ENCODE measurements at regions not wholly inside any gene's neighbourhood (a gene's known extent, or its start where the extent isn't known, plus 50 kb on each side); places are given as distances from the start of the nearest gene placed in this dataset.

GRCh38 chr4:135204311-135204710, 1002.7 kb upstream of the PABPC4L start:
- TF ChIP-seq, protein P1, sequence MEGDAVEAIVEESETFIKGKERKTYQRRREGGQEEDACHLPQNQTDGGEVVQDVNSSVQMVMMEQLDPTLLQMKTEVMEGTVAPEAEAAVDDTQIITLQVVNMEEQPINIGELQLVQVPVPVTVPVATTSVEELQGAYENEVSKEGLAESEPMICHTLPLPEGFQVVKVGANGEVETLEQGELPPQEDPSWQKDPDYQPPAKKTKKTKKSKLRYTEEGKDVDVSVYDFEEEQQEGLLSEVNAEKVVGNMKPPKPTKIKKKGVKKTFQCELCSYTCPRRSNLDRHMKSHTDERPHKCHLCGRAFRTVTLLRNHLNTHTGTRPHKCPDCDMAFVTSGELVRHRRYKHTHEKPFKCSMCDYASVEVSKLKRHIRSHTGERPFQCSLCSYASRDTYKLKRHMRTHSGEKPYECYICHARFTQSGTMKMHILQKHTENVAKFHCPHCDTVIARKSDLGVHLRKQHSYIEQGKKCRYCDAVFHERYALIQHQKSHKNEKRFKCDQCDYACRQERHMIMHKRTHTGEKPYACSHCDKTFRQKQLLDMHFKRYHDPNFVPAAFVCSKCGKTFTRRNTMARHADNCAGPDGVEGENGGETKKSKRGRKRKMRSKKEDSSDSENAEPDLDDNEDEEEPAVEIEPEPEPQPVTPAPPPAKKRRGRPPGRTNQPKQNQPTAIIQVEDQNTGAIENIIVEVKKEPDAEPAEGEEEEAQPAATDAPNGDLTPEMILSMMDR (IDR thresholded peaks at IDR 0.05; ENCODE audit: low read depth, low read length) = no peak
- no peak for DNase-seq (ENCODE audit: extremely low read depth, low read depth)

- no peak for DNase-seq (ENCODE audit: extremely low read depth, low read depth)
- TF ChIP-seq, protein P1 (IDR thresholded peaks at IDR 0.05; ENCODE audit: low read depth, low read length) = no peak
Measured at GRCh38 chr4:135201081-135201480, 999.5 kb upstream of the PABPC4L start.

- TF ChIP-seq, protein P1 (IDR thresholded peaks at IDR 0.05; ENCODE audit: low read depth, low read length) = no peak
- DNase-seq (ENCODE audit: extremely low read depth, low read depth) = no peak
Measured at GRCh38 chr4:135197641-135198040, 996.1 kb upstream of the PABPC4L start.

- DNase-seq (ENCODE audit: extremely low read depth, low read depth) = no peak
- TF ChIP-seq, protein P1 (IDR thresholded peaks at IDR 0.05; ENCODE audit: low read depth, low read length) = no peak
Measured at GRCh38 chr4:135194477-135194876, 992.9 kb upstream of the PABPC4L start.

DNA sequence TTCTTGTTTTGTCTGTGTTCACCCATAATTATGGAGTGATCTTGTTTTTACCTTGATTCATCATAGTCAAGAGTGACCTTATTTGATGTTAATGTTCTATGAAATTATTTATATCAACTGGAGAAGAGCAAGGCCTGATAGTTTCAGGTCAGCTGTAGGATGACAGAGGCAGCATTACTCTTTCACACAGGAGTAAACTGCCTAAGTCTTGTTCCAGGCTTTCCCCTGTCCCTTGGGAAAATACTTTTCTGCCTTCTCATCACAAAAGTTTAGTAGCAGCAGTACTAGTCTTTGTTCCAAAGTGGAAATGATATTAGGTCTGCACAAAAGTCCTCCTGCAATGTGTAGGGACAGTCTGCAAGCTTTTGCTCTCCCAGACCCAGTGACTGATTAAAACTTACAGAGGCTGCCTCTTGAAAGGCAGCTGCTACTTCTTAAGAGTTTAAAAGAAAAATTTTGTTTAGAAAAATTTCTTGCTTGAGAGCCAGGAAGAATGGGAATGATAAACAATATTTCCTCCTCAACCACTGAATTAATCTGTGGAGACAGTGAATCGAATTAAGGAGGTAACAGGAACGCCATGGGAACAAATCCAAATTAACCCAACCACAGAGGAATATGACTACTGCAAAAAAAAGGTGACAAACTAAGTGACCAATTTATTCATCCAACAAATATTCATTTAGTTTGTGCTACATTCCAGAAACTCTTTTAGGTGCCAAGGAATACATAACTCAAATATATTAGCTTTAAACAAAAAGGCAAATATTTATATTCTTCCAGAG, 991.4 kb upstream of the PABPC4L start:
- no peak for DNase-seq (ENCODE audit: extremely low read depth, low read depth)
- TF ChIP-seq, protein P1 (IDR thresholded peaks at IDR 0.05; ENCODE audit: low read depth, low read length) = no peak

DNA sequence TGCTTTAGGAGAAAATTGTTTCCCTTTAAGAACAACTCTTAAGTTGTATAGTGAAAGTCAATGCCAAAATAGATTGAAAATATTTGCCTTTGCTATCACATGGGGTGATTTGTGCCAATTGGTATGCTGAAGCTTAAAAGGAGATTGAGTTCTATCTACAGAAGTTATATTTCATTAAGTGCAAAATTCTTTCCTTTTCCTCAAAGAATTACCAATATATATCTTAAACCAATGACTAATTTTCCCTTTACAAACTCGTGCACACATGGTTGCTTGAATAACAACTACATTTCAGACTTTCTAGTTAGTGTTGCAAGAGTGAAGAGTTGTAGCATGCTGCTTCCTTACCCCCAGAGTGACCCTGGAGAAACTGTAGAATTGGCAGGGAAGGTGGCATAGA, 990.0 kb upstream of the PABPC4L start:
- DNase-seq (ENCODE audit: extremely low read depth, low read depth) = no peak
- TF ChIP-seq, protein P1 (IDR thresholded peaks at IDR 0.05; ENCODE audit: low read depth, low read length) = no peak

DNA sequence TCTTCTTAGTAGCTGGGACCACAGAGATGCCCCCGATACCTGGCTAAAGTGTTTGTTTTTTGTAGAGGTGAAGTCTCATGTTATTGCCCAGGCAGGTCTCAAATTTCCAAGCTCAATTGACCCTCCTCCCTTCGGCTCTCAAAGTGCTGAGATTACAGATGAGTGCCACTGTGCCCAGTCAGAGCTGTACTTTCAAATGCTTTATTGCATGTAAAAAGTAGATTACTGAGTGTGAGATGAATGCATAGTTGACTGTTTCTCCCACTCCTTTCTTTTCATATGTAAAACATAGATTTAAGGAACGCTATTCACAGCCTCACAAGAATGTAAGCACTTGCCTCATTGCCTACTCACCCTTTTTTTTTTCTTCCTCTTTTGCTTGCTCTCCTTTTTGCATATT, 984.4 kb upstream of the PABPC4L start:
- no peak for DNase-seq (ENCODE audit: extremely low read depth, low read depth)
- TF ChIP-seq, protein P1 (IDR thresholded peaks at IDR 0.05; ENCODE audit: low read depth, low read length) = no peak

All from AG09319 (cell line).